NB4 (cell line): ENCODE measurements at regions not wholly inside any gene's neighbourhood (a gene's known extent, or its start where the extent isn't known, plus 50 kb on each side); places are given as distances from the start of the nearest gene placed in this dataset.

ENCODE experiments used
- CTCF ChIP-seq: IDR thresholded peaks from one replicate; pipeline ENCODE4 v1.5.1; 2012; ENCODE audit warnings: low read depth, low read length
- MYC ChIP-seq: IDR thresholded peaks from 2 replicates; pipeline ENCODE4 v1.6.1; 2011; ENCODE audit warnings: low read depth, low read length
- POLR2A ChIP-seq: IDR thresholded peaks from 2 replicates; pipeline ENCODE4 v1.6.1; 2011; ENCODE audit warnings: mild to moderate bottlenecking; ENCODE audit not compliant: insufficient read length; ENCODE audit errors: extremely low read depth

GRCh38 chr6:67219346-67219745 lies 1415.7 kb upstream of the ADGRB3 start:
- TF ChIP-seq POLR2A, result no peak
- no peak for TF ChIP-seq CTCF
- TF ChIP-seq MYC, result no peak
